Stimulated activated CD4-positive, alpha-beta T cell treated with anti-CD3 and anti-CD28 coated beads, Interleukin-4, amount 100 ng/mL, for 48 hours (primary cell): ENCODE measurements at regions not wholly inside any gene's neighbourhood (a gene's known extent, or its start where the extent isn't known, plus 50 kb on each side); places are given as distances from the start of the nearest gene placed in this dataset.
"Not testable (repeated sequence)": the region's sequence is repeated elsewhere in the genome, so short reads cannot be mapped to it uniquely, and the experiment has no call there.

Source experiments
- DNase-seq, 2 donors: peaks; one replicate each; pipeline ENCODE4 v3.0.0-alpha.2; 2020; ENCODE audit warnings: low read depth in 2 of 2

GRCh38 chr4:131613086-131613823 lies 1535.8 kb upstream of the PCDH10 start:
- no peak for DNase-seq

GRCh38 chr4:131613824-131614216 lies 1535.3 kb upstream of the PCDH10 start:
- DNase-seq: no peak

DNA sequence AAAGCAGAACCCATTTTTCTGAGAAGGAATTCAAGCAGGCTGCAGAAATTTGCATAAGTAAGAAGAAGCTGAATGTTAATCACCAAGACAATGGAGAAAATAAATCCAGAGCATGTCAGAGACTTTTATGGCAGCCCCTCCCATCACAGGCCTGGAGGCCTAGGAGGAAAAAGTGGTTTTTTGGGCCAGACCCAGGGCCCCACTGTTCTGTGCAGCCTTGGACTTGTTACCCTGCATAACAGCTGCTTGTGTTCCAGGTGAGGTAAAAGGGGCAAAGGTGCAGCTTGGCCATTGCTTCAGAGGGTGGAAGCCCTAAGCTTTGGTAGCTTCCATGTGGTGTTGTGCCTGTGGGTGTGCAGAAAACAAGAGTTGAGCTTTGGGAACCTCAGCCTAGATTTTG lies 1516.2 kb upstream of the PCDH10 start:
- DNase-seq: no peak

GRCh38 chr4:131635191-131635590 lies 1513.9 kb upstream of the PCDH10 start:
- no peak for DNase-seq

DNA sequence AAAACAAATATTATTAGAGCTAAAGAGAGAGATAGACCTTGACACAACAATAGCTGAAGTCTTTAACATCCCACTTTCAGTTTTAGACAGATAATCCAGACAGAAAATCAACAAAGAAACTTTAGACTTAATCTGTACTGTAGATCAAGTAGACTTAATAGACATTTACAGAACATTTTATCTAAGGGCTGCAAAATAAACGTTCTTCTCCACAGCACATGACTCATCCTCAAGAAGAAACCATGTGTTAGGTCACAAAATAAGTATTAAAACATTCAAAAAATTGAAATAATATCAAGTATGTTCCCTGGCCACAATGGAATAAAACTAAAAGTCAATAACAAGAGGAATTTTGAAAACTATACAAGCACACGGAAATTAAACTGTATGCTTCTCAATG lies 1510.3 kb upstream of the PCDH10 start:
- no peak for DNase-seq

- no peak for DNase-seq
Observed at GRCh38 chr4:131644619-131645018, 1504.5 kb upstream of the PCDH10 start.

GRCh38 chr4:131649227-131649626 lies 1499.9 kb upstream of the PCDH10 start:
- no peak for DNase-seq

GRCh38 chr4:131650951-131651350 lies 1498.1 kb upstream of the PCDH10 start:
- no peak for DNase-seq

DNA sequence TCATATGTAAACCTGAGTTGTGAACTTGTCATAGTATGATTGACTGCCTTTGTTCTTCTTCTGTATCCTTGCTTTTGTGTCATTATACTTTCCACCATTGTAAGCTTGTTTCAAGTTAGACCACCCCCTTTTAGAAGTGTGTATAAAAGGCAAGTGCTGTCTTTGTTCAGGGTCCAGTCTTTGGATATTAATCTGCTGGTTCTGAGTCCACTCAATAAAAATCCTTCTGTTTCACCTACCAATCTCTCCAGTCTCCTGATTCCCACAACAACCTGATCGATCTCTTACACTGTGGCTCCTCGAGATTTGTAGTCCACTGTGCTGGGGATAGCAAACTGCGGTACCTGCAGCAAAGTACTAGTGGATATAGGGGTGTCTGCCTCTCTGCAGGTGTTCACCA lies 1465.8 kb upstream of the PCDH10 start:
- not testable (repeated sequence) for DNase-seq

DNA sequence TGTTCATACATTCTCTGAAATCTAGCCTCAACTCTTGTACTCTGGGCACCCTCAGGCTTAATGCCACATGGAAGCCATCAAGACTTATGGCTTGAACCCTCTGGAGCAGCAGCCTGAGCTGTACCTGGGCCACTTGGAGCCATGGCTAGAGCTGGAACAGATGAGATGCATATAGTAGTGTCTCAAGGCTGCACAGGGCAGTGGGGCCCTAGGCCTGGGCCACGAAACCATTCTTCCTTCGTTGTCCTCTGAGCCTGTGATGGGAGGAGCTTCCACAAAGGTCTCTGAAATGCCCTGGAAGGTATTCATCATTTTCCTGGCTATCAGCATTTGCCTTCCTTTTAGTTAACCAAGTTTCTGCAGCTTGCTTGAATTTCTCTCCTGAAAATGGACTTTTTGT lies 1427.2 kb upstream of the PCDH10 start:
- no peak for DNase-seq

GRCh38 chr4:131723069-131723468 lies 1426.0 kb upstream of the PCDH10 start:
- not testable (repeated sequence) for DNase-seq

- peak in 1 of 2 donors; percentile 28 for DNase-seq
Observed at GRCh38 chr4:131724847-131725246, 1424.2 kb upstream of the PCDH10 start.

DNA sequence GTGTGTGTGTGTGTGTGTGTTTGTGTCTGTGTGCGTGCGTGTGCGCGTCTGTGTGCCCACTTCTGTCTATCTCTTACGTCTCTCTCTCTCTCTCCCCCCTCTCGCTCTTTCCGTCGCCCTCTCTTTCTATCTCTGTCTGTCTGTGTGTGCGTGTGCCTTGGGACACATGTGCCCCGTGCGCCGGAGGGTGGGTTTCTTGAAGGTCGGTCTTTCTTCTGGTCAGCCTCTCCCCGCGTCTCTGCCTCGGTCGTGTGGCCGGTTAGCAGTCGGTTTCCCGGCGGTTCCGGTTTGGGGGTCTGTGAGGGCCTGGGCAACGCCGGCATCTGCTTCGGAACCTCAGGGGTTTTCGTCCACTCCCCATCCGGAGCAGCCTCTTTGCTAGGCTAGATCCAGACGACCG lies 1423.6 kb upstream of the PCDH10 start:
- DNase-seq: not testable (repeated sequence)

DNA sequence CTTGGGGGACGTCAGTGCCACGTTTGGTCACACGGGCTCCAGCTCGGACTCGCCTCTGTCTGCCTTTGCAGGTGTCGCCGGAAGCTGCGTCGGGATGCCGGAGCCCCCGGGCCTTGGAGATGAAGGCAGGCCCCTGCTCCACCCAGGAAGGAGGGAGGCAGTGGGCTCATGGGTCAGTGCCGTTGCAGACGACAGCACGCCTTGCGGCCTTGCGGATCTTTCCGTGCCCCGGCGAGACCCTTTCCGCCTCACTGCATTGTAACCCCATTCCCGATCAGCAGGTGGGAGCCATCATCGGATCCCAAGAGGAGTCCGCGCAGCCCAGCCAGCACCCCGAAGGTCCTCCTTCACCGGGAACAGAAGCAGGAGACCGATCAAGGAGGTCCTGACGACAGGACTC lies 1422.2 kb upstream of the PCDH10 start:
- not testable (repeated sequence) for DNase-seq

GRCh38 chr4:131727418-131727817 lies 1421.7 kb upstream of the PCDH10 start:
- not testable (repeated sequence) for DNase-seq

- not testable (repeated sequence) for DNase-seq
Observed at GRCh38 chr4:131729205-131729604, 1419.9 kb upstream of the PCDH10 start.

GRCh38 chr4:131729716-131730398 lies 1419.2 kb upstream of the PCDH10 start:
- not testable (repeated sequence) for DNase-seq

DNA sequence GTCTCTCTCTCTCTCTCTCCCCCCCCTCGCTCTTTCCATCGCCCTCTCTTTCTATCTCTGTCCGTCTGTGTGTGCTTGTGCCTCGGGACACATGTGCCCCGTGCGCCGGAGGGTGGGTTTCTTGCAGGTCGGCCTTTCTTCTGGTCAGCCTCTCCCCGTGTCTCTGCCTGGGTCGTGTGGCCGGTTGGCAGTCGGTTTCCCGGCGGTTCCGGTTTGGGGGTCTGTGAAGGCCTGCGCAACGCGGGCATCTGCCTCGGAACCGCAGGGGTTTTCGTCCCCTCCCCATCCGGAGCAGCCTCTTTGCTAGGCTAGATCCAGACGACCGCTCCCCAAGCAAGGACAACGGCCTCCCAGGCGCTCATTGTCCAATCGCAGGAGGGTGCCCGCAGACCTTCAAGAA lies 1418.5 kb upstream of the PCDH10 start:
- DNase-seq: not testable (repeated sequence)

DNA sequence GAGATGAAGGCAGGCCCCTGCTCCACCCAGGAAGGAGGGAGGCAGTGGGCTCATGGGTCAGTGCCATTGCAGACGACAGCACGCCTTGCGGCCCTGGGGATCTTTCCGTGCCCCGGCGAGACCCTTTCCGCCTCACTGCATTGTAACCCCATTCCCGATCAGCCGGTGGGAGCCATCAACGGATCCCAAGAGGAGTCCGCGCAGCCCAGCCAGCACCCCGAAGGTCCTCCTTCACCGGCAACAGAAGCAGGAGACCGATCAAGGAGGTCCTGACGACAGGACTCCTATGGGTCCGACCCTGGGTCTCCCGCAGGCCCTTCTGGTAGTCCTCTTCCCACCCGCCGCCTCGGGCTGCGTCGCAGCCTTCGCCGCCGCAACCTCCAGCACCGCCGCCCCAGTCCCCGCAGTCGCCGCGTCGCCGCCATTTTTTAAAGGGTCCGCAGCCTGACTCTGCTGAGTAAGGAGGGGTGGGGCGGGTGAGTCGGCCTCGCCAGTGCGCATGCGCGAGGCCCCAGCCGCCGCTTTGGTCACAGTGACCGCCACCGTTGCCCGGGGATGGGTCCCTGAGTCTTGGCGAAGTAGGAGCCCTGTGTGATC lies 1417.0 kb upstream of the PCDH10 start:
- not testable (repeated sequence) for DNase-seq

- DNase-seq: not testable (repeated sequence)
Observed at GRCh38 chr4:131734321-131734720, 1414.8 kb upstream of the PCDH10 start.

- not testable (repeated sequence) for DNase-seq
Observed at GRCh38 chr4:131734851-131735385, 1414.2 kb upstream of the PCDH10 start.

DNA sequence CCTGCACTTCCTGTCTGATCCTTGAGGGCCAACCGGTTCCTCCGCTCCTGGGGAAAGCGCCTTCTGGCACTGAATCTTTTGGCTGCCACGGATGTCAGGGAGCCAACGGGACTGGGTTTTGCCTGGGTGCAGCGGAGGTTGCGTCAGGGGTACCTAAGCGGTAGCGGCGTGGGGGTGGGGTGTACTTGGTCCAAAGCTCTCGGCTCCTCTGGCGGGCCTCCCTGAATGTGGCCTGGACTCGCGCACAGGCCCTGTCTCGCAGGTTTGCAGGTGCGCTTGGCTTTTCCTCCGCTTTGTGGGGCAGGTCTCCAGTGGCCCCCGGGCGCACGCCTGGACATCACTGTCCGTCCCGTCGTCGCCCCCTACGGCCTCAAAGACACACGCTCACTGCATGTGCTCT lies 1410.1 kb upstream of the PCDH10 start:
- not testable (repeated sequence) for DNase-seq

DNA sequence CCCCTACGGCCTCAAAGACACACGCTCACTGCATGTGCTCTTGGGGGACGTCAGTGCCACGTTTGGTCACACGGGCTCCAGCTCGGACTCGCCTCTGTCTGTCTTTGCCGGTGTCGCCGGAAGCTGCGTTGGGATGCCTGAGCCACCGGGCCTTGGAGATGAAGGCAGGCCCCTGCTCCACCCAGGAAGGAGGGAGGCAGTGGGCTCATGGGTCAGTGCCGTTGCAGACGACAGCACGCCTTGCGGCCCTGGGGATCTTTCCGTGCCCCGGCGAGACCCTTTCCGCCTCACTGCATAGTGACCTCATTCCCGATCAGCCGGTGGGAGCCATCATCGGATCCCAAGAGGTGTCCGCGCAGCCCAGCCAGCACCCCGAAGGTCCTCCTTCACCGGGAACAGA lies 1407.3 kb upstream of the PCDH10 start:
- DNase-seq: not testable (repeated sequence)
